Heart left ventricle (tissue), 16 donors: ENCODE measurements at regions not wholly inside any gene's neighbourhood (a gene's known extent, or its start where the extent isn't known, plus 50 kb on each side); places are given as distances from the start of the nearest gene placed in this dataset.
A peak's percentile ranks its signal among the peaks of the same experiment; 100 is the strongest.

ENCODE experiments used
- ATAC-seq, 4 donors: fragments of 200-7000 bp; cut with Tn5 transposase; one replicate each; pipeline ENCODE4 v1.9.1; 2020 to 2022; ENCODE audit warnings: moderate library complexity in 4 of 4, mild to moderate bottlenecking in 3 of 4, moderate number of reproducible peaks in 1 of 4
- DNase-seq, 5 donors: peaks; one replicate each; pipeline ENCODE4 v3.0.0-alpha.2; 2020
- H3K27ac ChIP-seq, 12 donors: fragments of 200-600 bp; sonication (generic) in 4 of 12; one replicate each; pipeline versions ENCODE4 v1.5.0 to v1.8.0; 2016 to 2022; ENCODE audit warnings: mild to moderate bottlenecking in 2 of 12
- H3K27me3 ChIP-seq, 9 donors: fragments of 200-600 bp; sonication (generic) in 2 of 9; one replicate each; pipeline versions ENCODE4 v1.5.1 to v1.8.0; 2016 to 2022; ENCODE audit warnings: mild to moderate bottlenecking in 3 of 9
- H3K36me3 ChIP-seq, 9 donors: fragments of 200-600 bp; sonication (generic) in 2 of 9; one replicate each; pipeline versions ENCODE4 v1.5.0 to v1.8.0; 2018 to 2022; ENCODE audit warnings: mild to moderate bottlenecking in 2 of 9
- H3K4me1 ChIP-seq, 12 donors: fragments of 200-600 bp; sonication (generic) in 4 of 12; one replicate each; pipeline versions ENCODE4 v1.5.0 to v1.8.0; 2016 to 2022; ENCODE audit warnings: mild to moderate bottlenecking in 3 of 12
- H3K4me3 ChIP-seq, 12 donors: fragments of 200-600 bp; sonication (generic) in 4 of 12; one replicate each; pipeline versions ENCODE4 v1.5.0 to v1.8.0; 2017 to 2022; ENCODE audit warnings: mild to moderate bottlenecking in 9 of 12, moderate library complexity in 4 of 12
- H3K9me3 ChIP-seq, 12 donors: fragments of 200-600 bp; sonication (generic) in 4 of 12; one replicate each; pipeline versions ENCODE4 v1.5.0 to v1.8.0; 2016 to 2022; ENCODE audit warnings: mild to moderate bottlenecking in 1 of 12
- CTCF ChIP-seq, 12 donors: fragments of 200-600 bp; sonication (generic) in 4 of 12; IDR thresholded peaks; one replicate each; pipeline versions ENCODE4 v1.5.0 to v1.8.0; 2018 to 2022; ENCODE audit warnings: antibody characterized with exemption in 12 of 12, mild to moderate bottlenecking in 5 of 12
- POLR2A ChIP-seq, 2 donors: fragments of 450-650 bp; IDR thresholded peaks; one replicate each; pipeline ENCODE4 v1.6.1; 2017; ENCODE audit warnings: antibody characterized with exemption in 2 of 2, mild to moderate bottlenecking in 2 of 2, moderate library complexity in 2 of 2
- WGBS, 4 donors: extraction: QIAGEN DNeasy Blood & Tissue Kit in 2 of 4; methylation state at CpG; one replicate each; pipeline versions ENCODE4 v1.1.5 to v1.1.7; 2013 to 2018; 5-methylcytosine and 5-hydroxymethylcytosine counted together
- intact Hi-C, 10 donors: fragments of 100-400 bp; cut with DNase I; formaldehyde crosslinking; loops; one replicate each; pipeline versions ENCODE4 v1.11.1 to v1.14.2; 2022
- donor health status: ischemic (EF 13 %, LVEDD 7.1; RV severe dilation, severe dysfunction).
- donor health status: healthy with polysubstance abuse.
- donor health status: DM: no; HTN: yes; CAD: no.
- donor health status: DM: no; HTN: no; CAD: no.
- donor health status: ischemic (EF 25% LVEDD 6.9; RV normal size, moderate dysfunction).
- donor health status: ischemic (EF 25% LVEDD 5.7; RV mildly dilated, moderate dysfunction).
- donor health status: healthy.
- donor health status: DM: yes; HTN: yes; CAD: no.
- donor health status: ischemic (EF 35%, LVEDD 5.7; RV mildly dilated, moderate dysfunction).
- donor health status: nonischemic (EF 11% LVEDD 7.7; RV severe dilation, severe dysfunction).
- donor health status: DM: yes; HTN: yes; CAD: no.
- donor health status: PGD.
- donor health status: ischemic (EF 29% LVEDD 5.4; RV normal size, mild dysfunction).
- donor health status: nonischemic (EF 23%, LVEDD 6.1; RV moderate dilation, normal function).

DNA sequence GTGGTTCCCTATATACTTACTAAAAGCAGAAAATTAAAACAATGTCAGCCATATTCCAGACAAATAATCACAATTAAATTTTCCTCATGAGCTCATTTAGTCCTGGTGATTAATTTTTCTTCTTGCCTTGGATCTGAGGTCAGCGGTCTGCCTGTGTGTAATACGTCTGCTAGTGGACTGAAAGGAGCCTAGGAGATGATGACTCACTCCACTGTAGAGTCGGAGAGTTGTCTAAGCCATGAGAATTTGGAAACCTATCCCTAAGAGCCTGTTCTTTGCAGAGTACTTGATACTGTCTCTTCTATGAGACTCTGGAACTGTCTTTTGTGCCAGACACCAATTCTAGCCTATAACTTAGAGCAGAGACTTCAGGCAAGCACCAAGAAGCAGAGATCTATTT, 94.2 kb upstream of the RAB27B start:
- DNase-seq: no peak
- H3K27me3 ChIP-seq: no peaks in the 10 kb centered on the region
- no peak overlapping the region for H3K27ac ChIP-seq
- no peaks in the 10 kb centered on the region for H3K9me3 ChIP-seq
- no peak overlapping the region for H3K4me3 ChIP-seq
- 62 to 71% (median 65%) methylated on average over 3 of the region's 3 CpGs for WGBS, 4 donors
- no peaks in the 10 kb centered on the region for H3K36me3 ChIP-seq
- intact Hi-C loops: loop anchor here in 1 of 10 donors (10.0 kb wide), 1 partner anchor 51 kb away; no protein-coding TSS in a partner anchor
- ATAC-seq: peak in 3 of 4 donors; percentile 37 to 91 (median 82)
- H3K4me1 ChIP-seq: no peaks in the 10 kb centered on the region
- TF ChIP-seq POLR2A (IDR thresholded peaks at IDR 0.05): no peak
- TF ChIP-seq CTCF (IDR thresholded peaks at IDR 0.05): no peak

DNA sequence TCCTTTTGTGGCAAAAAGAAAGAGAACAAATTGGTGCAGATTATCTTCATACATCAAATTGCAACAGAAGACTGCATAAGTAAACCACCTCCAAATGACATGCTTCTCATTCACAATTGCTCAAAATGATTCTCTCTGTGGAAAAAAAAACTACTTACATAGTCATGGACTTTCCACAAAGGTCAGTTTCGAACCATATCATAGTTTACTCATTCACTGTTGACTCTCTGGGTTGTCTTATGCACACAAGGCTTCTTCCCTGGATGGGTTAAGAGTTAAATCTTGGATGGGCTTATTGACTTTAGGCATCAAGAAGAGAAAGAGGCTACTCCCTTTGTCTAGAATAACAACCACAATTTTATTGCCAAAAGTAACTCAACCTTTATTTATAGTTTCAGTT, 91.3 kb upstream of the RAB27B start:
- Histone ChIP-seq H3K27ac (no peak overlapping the region), H3K9me3 (no peaks in the 10 kb centered on the region), H3K36me3 (no peaks in the 10 kb centered on the region), H3K4me3 (no peak overlapping the region), H3K4me1 (no peaks in the 10 kb centered on the region), H3K27me3 (no peaks in the 10 kb centered on the region)
- no peak for ATAC-seq
- whole genome bisulfite sequencing, 4 donors: 76 to 88% (median 79%) methylated on average over 1 of the region's 1 CpG
- no peak for DNase-seq
- intact Hi-C loops: loop anchor here in 1 of 10 donors (10.0 kb wide), 1 partner anchor 48 kb away; no protein-coding TSS in a partner anchor
- TF ChIP-seq POLR2A (IDR thresholded peaks at IDR 0.05): no peak
- no peak for TF ChIP-seq CTCF (IDR thresholded peaks at IDR 0.05)

GRCh38 chr18:54737986-54738385, 90.3 kb upstream of the RAB27B start:
- H3K36me3 ChIP-seq: no peaks in the 10 kb centered on the region
- H3K9me3 ChIP-seq: no peaks in the 10 kb centered on the region
- H3K27me3 ChIP-seq: no peaks in the 10 kb centered on the region
- ATAC-seq (no peak), DNase-seq (no peak)
- no peak overlapping the region for H3K27ac ChIP-seq
- WGBS, 4 donors: 88 to 94% (median 89%) methylated on average over 3 of the region's 3 CpGs
- no peak overlapping the region for H3K4me3 ChIP-seq
- TF ChIP-seq POLR2A (IDR thresholded peaks at IDR 0.05): no peak
- no peak for TF ChIP-seq CTCF (IDR thresholded peaks at IDR 0.05)
- peaks cover 0 to 3% (median 0%) of the 10 kb centered on the region in 12 donors for H3K4me1 ChIP-seq
- intact Hi-C loops: loop anchor here in 1 of 10 donors (10.0 kb wide), 1 partner anchor 47 kb away; no protein-coding TSS in a partner anchor

DNA sequence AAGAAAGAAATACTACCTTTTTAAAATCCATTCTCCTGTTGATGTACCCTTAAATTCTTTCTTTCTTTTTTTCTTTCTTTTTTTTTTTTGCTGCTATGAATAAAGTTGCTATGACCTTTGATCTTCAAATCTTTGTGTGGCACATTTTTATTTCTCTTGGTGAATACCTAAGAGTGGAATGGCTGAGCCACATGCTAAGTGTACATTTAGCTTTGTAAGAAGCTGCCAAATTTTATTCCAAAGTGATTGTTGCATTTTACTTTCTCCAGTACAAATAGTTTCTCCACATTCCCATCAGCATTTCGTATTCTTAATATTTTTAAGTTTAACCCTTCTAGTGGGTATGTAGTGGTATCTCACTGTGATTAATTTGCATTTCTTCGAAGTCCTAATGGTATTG, 88.8 kb upstream of the RAB27B start:
- Histone ChIP-seq H3K4me1 (peaks cover 0 to 3% (median 0%) of the 10 kb centered on the region in 12 donors), H3K36me3 (no peaks in the 10 kb centered on the region), H3K27ac (no peak overlapping the region), H3K27me3 (no peaks in the 10 kb centered on the region), H3K9me3 (no peaks in the 10 kb centered on the region), H3K4me3 (no peak overlapping the region)
- DNase-seq (no peak), ATAC-seq (no peak)
- TF ChIP-seq CTCF (IDR thresholded peaks at IDR 0.05): no peak
- TF ChIP-seq POLR2A (IDR thresholded peaks at IDR 0.05): no peak
- intact Hi-C loops: loop anchor here in 1 of 10 donors (10.0 kb wide), 1 partner anchor 45 kb away; no protein-coding TSS in a partner anchor
- 78 to 89% (median 84%) methylated on average over 2 of the region's 2 CpGs for WGBS, 4 donors
